ENCODE measurements at regions not wholly inside any gene's neighbourhood (a gene's known extent, or its start where the extent isn't known, plus 50 kb on each side); places are given as distances from the start of the nearest gene placed in this dataset.

DNA sequence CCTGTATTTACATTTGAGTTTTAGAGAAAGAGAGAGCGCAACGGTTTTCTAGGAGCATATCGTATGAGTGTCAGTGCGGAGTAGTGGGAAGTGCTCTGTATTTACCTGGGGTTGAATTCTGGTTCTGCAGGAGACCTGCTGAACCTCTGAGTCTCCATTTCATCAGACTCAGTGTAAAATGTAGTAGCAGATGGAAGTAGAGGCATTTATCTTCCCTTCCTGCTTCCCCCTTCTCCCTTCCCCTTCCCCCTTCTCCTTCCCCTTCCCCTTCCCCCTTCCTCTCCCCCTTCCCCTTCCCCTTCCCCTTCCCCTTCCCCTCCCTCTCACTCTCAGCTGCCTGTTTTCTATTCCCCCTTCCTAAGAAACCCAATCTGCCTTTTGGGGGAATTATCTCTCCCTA lies 426.9 kb downstream of the NPIPA7 start:
- Histone ChIP-seq H3K27me3 (replicated peaks; ENCODE audit: insufficient read depth, low read length) (no peaks in the 10 kb centered on the region), H3K9ac (ENCODE audit: low read length) (no peak overlapping the region), H3K36me3 (replicated peaks; ENCODE audit: insufficient read depth, low read length) (no peaks in the 10 kb centered on the region), H3K27ac (ENCODE audit: low read length) (no peak overlapping the region), H3K9me3 (replicated peaks; ENCODE audit: insufficient read depth, low read length) (no peaks in the 10 kb centered on the region), H3K9me2 (replicated peaks; ENCODE audit: insufficient read depth, low read length) (no peaks in the 10 kb centered on the region), H3F3A (ENCODE audit: insufficient read depth, low read length) (no peaks in the 10 kb centered on the region), H3K4me2 (ENCODE audit: low read depth, low read length) (no peak overlapping the region), H4K20me1 (ENCODE audit: insufficient read depth, low read length) (no peaks in the 10 kb centered on the region), H3K4me3 (ENCODE audit: low read length) (no peak overlapping the region), H3K4me1 (ENCODE audit: low read length) (no peaks in the 10 kb centered on the region), H2AFZ (ENCODE audit: low read length) (no peak overlapping the region), H3K79me2 (ENCODE audit: low read length) (no peaks in the 10 kb centered on the region)
- TF ChIP-seq, protein P1, sequence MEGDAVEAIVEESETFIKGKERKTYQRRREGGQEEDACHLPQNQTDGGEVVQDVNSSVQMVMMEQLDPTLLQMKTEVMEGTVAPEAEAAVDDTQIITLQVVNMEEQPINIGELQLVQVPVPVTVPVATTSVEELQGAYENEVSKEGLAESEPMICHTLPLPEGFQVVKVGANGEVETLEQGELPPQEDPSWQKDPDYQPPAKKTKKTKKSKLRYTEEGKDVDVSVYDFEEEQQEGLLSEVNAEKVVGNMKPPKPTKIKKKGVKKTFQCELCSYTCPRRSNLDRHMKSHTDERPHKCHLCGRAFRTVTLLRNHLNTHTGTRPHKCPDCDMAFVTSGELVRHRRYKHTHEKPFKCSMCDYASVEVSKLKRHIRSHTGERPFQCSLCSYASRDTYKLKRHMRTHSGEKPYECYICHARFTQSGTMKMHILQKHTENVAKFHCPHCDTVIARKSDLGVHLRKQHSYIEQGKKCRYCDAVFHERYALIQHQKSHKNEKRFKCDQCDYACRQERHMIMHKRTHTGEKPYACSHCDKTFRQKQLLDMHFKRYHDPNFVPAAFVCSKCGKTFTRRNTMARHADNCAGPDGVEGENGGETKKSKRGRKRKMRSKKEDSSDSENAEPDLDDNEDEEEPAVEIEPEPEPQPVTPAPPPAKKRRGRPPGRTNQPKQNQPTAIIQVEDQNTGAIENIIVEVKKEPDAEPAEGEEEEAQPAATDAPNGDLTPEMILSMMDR (IDR thresholded peaks at IDR 0.05; ENCODE audit: low read length) = no peak
- TF ChIP-seq EZH2phosphoT487 (IDR thresholded peaks at IDR 0.05; ENCODE audit: low read length) = no peak
- no peak for DNase-seq

DNA sequence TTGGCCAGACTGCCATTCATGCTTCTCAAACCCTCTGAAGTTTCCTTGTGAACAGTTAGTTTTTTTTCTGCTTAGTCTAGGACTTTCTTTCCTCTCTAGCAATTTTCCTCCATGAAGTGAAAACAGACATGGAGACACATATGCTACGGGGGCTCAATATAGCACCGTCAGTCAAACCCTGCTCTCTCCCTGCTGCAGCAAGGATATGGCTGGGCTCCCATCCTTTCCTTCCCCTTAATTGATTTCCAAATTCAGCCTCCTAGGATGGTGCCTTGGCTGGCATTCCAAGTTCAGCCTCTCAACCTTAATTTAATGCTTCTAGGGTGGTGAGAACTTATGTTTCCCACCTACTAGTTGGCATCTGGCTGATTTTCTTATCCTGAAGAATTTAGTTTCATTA lies 436.7 kb downstream of the NPIPA7 start:
- Histone ChIP-seq H3K79me2 (ENCODE audit: low read length) (no peaks in the 10 kb centered on the region), H3K36me3 (replicated peaks; ENCODE audit: insufficient read depth, low read length) (no peaks in the 10 kb centered on the region), H3K27me3 (replicated peaks; ENCODE audit: insufficient read depth, low read length) (no peaks in the 10 kb centered on the region), H4K20me1 (ENCODE audit: insufficient read depth, low read length) (no peaks in the 10 kb centered on the region), H3K27ac (ENCODE audit: low read length) (no peak overlapping the region), H3K9me2 (replicated peaks; ENCODE audit: insufficient read depth, low read length) (no peaks in the 10 kb centered on the region), H3K4me1 (ENCODE audit: low read length) (no peaks in the 10 kb centered on the region), H3F3A (ENCODE audit: insufficient read depth, low read length) (no peaks in the 10 kb centered on the region), H3K4me3 (ENCODE audit: low read length) (no peak overlapping the region), H3K9ac (ENCODE audit: low read length) (no peak overlapping the region), H2AFZ (ENCODE audit: low read length) (no peak overlapping the region), H3K9me3 (replicated peaks; ENCODE audit: insufficient read depth, low read length) (no peaks in the 10 kb centered on the region), H3K4me2 (ENCODE audit: low read depth, low read length) (no peak overlapping the region)
- TF ChIP-seq EZH2 (optimal IDR thresholded peaks at IDR 0.05; ENCODE audit: low read depth, low read length) (no peak), EZH2phosphoT487 (IDR thresholded peaks at IDR 0.05; ENCODE audit: low read length) (no peak)
- TF ChIP-seq, protein P1 (IDR thresholded peaks at IDR 0.05; ENCODE audit: low read length) = no peak
- no peak for DNase-seq

DNA sequence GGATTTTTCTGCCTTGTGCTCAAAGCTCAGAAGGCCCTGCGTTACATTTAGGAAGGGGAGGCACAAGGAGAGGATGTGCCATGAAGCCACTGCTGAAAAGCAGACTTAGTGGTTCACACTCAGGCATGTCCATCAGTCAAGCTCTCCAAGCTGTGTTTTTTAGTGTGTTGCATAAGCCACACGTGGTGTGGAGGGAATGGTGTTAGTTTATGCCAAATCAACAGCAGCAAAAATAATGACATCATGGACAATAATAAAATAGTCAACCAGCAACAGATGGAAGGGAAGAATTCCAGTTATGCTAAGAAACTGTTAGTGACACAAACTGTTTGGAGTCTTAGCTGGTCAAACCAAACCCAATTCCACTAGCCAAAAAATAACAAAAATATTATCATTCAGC lies 438.3 kb downstream of the NPIPA7 start:
- H3K36me3 ChIP-seq (replicated peaks; ENCODE audit: insufficient read depth, low read length) = no peaks in the 10 kb centered on the region
- no peaks in the 10 kb centered on the region for H4K20me1 ChIP-seq (ENCODE audit: insufficient read depth, low read length)
- H3F3A ChIP-seq (ENCODE audit: insufficient read depth, low read length) = no peaks in the 10 kb centered on the region
- no peaks in the 10 kb centered on the region for H3K79me2 ChIP-seq (ENCODE audit: low read length)
- H3K9ac ChIP-seq (ENCODE audit: low read length) = no peak overlapping the region
- no peaks in the 10 kb centered on the region for H3K9me2 ChIP-seq (replicated peaks; ENCODE audit: insufficient read depth, low read length)
- H3K9me3 ChIP-seq (replicated peaks; ENCODE audit: insufficient read depth, low read length) = no peaks in the 10 kb centered on the region
- no peaks in the 10 kb centered on the region for H3K27me3 ChIP-seq (replicated peaks; ENCODE audit: insufficient read depth, low read length)
- H3K4me2 ChIP-seq (ENCODE audit: low read depth, low read length) = no peak overlapping the region
- no peaks in the 10 kb centered on the region for H3K4me1 ChIP-seq (ENCODE audit: low read length)
- H3K4me3 ChIP-seq (ENCODE audit: low read length) = no peak overlapping the region
- DNase-seq = no peak
- no peak overlapping the region for H2AFZ ChIP-seq (ENCODE audit: low read length)
- TF ChIP-seq EZH2 (optimal IDR thresholded peaks at IDR 0.05; ENCODE audit: low read depth, low read length) (no peak), EZH2phosphoT487 (IDR thresholded peaks at IDR 0.05; ENCODE audit: low read length) (no peak)
- TF ChIP-seq, protein P1 (IDR thresholded peaks at IDR 0.05; ENCODE audit: low read length) = no peak
- H3K27ac ChIP-seq (ENCODE audit: low read length) = no peak overlapping the region
